K562 (cell line): ENCODE measurements at regions not wholly inside any gene's neighbourhood (a gene's known extent, or its start where the extent isn't known, plus 50 kb on each side); places are given as distances from the start of the nearest gene placed in this dataset.

Experiments
- CBX3 ChIP-seq, 2 experiments: IDR thresholded peaks; 1 replicate in 1 of 2; 2 replicates in 1 of 2; pipeline ENCODE4 v1.6.1; 2012; ENCODE audit warnings: inconsistent platforms in 2 of 2, low read length in 2 of 2, borderline replicate concordance in 1 of 2, control low read depth in 1 of 2
- COPS2 ChIP-seq: fragments of 450-650 bp; conservative IDR thresholded peaks from 2 replicates; pipeline ENCODE4 v1.6.1; 2016; ENCODE audit warnings: mild to moderate bottlenecking, moderate library complexity
- CTCF ChIP-seq, 3 experiments: IDR thresholded peaks in 2 of 3; conservative IDR thresholded peaks in 1 of 3; 2 replicates each; pipeline ENCODE4 v1.5.1; 2011 to 2012; ENCODE audit warnings: low read length in 3 of 3, mild to moderate bottlenecking in 3 of 3, control low read depth in 2 of 3, improper control_type of control experiment in 1 of 3, inconsistent platforms in 1 of 3, low read depth in 1 of 3, mixed read lengths in 1 of 3, moderate library complexity in 1 of 3; ENCODE audit not compliant: insufficient read depth in 2 of 3
- GABPA ChIP-seq: fragments of 200-800 bp; sonication (Bioruptor generic); conservative IDR thresholded peaks from 2 replicates; pipeline ENCODE4 v1.6.1; 2016; ENCODE audit warnings: low read depth, missing genetic modification characterization, missing compliant biosample characterization
- HNRNPK ChIP-seq: fragments of 200-400 bp; formaldehyde crosslinking; IDR thresholded peaks from one replicate; pipeline ENCODE4 v1.6.1; 2018; ENCODE audit warnings: mild to moderate bottlenecking, low read depth, low read length; ENCODE audit not compliant: poor library complexity, severe bottlenecking
- JUN ChIP-seq, 2 experiments: sonication (generic) in 1 of 2; formaldehyde crosslinking in 1 of 2; IDR thresholded peaks; 2 replicates each; pipeline versions ENCODE4 v1.6.1 to v1.8.0; 2012 to 2022; ENCODE audit warnings: borderline replicate concordance in 2 of 2, mild to moderate bottlenecking in 2 of 2, improper control_type of control experiment in 1 of 2, low read depth in 1 of 2, low read length in 1 of 2, missing genetic modification reagents in 1 of 2
- MBD1 ChIP-seq: fragments of 250-450 bp; sonication (Bioruptor Pico); IDR thresholded peaks from 2 replicates; pipeline ENCODE4 v1.8.0; 2022; ENCODE audit warnings: inconsistent platforms
- NFIC ChIP-seq: fragments of 450-650 bp; IDR thresholded peaks from 2 replicates; pipeline ENCODE4 v1.6.1; 2017; ENCODE audit warnings: mild to moderate bottlenecking, inconsistent platforms
- NR2C1 ChIP-seq, 2 experiments: fragments of 450-650 bp; IDR thresholded peaks; 2 replicates each; pipeline ENCODE4 v1.6.1; 2017; ENCODE audit warnings: mild to moderate bottlenecking in 2 of 2, antibody characterized with exemption in 1 of 2, inconsistent platforms in 1 of 2, missing compliant biosample characterization in 1 of 2, missing genetic modification characterization in 1 of 2
- NR2C2 ChIP-seq, 2 experiments: fragments of 200-800 bp in 1 of 2; sonication (Bioruptor generic) in 1 of 2; sonication (generic) in 1 of 2; formaldehyde crosslinking in 1 of 2; IDR thresholded peaks; 2 replicates each; pipeline versions ENCODE4 v1.6.1 to v1.8.0; 2016 to 2022; ENCODE audit warnings: mild to moderate bottlenecking in 1 of 2, missing compliant biosample characterization in 1 of 2, missing genetic modification characterization in 1 of 2, missing genetic modification reagents in 1 of 2
- PCBP1 ChIP-seq: fragments of 200-400 bp; formaldehyde crosslinking; IDR thresholded peaks from 2 replicates; pipeline ENCODE4 v1.6.1; 2018; ENCODE audit warnings: mild to moderate bottlenecking, low read depth, low read length; ENCODE audit not compliant: poor library complexity, severe bottlenecking
- SIN3A ChIP-seq, 2 experiments: fragments of 150-350 bp in 1 of 2; IDR thresholded peaks; 2 replicates each; pipeline ENCODE4 v1.6.1; 2011 to 2016; ENCODE audit warnings: borderline replicate concordance in 2 of 2, low read depth in 2 of 2, low read length in 2 of 2, mild to moderate bottlenecking in 2 of 2, moderate library complexity in 2 of 2; ENCODE audit not compliant: control insufficient read depth in 1 of 2
- ZEB2 ChIP-seq: fragments of 450-650 bp; IDR thresholded peaks from 2 replicates; pipeline ENCODE4 v1.6.1; 2016
- ZNF780A ChIP-seq: fragments of 250-450 bp; sonication (Bioruptor Pico); IDR thresholded peaks from 2 replicates; pipeline ENCODE4 v1.5.0; 2021; ENCODE audit warnings: mild to moderate bottlenecking
- TF ChIP-seq, protein P1 (sequence below): fragments of 250-450 bp; sonication (Bioruptor Pico); IDR thresholded peaks from 2 replicates; pipeline ENCODE4 v1.4.0; 2020

- TF ChIP-seq CTCF (IDR thresholded peaks at IDR 0.05 in 2 of 3, conservative IDR thresholded peaks at IDR 0.05 in 1 of 3; ENCODE audit: insufficient read depth in 2 of 3, low read depth in 1 of 3, low read length in 3 of 3) (no peak), NR2C2 (CRISPR knock-in tag; IDR thresholded peaks at IDR 0.05) (no peak), NR2C2 (tag; IDR thresholded peaks at IDR 0.05) (peak; percentile 73), GABPA (tag) (peak; percentile 42; the same call in 1 of the 2 replicates), CBX3 (IDR thresholded peaks at IDR 0.05; ENCODE audit: borderline replicate concordance in 1 of 2, low read length in 2 of 2) (no peak), HNRNPK (no peak), JUN (IDR thresholded peaks at IDR 0.05; ENCODE audit: borderline replicate concordance, low read depth, low read length) (no peak), JUN (CRISPR knock-in tag; IDR thresholded peaks at IDR 0.05; ENCODE audit: borderline replicate concordance) (no peak), SIN3A (IDR thresholded peaks at IDR 0.05; ENCODE audit: borderline replicate concordance in 2 of 2, control insufficient read depth in 1 of 2, low read depth in 2 of 2, low read length in 2 of 2) (no peak), NR2C1 (IDR thresholded peaks at IDR 0.05) (peak; percentile 86), NR2C1 (tag; IDR thresholded peaks at IDR 0.05) (peak; percentile 92), MBD1 (CRISPR knock-in tag) (no peak), PCBP1 (no peak), COPS2 (no peak), ZNF780A (CRISPR knock-in tag) (no peak), NFIC (no peak), ZEB2 (no peak)
- TF ChIP-seq, protein P1, sequence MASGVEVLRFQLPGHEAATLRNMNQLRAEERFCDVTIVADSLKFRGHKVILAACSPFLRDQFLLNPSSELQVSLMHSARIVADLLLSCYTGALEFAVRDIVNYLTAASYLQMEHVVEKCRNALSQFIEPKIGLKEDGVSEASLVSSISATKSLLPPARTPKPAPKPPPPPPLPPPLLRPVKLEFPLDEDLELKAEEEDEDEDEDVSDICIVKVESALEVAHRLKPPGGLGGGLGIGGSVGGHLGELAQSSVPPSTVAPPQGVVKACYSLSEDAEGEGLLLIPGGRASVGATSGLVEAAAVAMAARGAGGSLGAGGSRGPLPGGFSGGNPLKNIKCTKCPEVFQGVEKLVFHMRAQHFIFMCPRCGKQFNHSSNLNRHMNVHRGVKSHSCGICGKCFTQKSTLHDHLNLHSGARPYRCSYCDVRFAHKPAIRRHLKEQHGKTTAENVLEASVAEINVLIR = no peak
Observed at GRCh38 chr19:32231691-32232090, 113.7 kb upstream of the ZNF507 start (continued).
